Heart left ventricle (tissue), 16 donors: ENCODE measurements at regions not wholly inside any gene's neighbourhood (a gene's known extent, or its start where the extent isn't known, plus 50 kb on each side); places are given as distances from the start of the nearest gene placed in this dataset.

Experiments
- ATAC-seq, 4 donors: fragments of 200-7000 bp; cut with Tn5 transposase; one replicate each; pipeline ENCODE4 v1.9.1; 2020 to 2022; ENCODE audit warnings: moderate library complexity in 4 of 4, mild to moderate bottlenecking in 3 of 4, moderate number of reproducible peaks in 1 of 4
- DNase-seq, 5 donors: peaks; one replicate each; pipeline ENCODE4 v3.0.0-alpha.2; 2020
- H3K27ac ChIP-seq, 12 donors: fragments of 200-600 bp; sonication (generic) in 4 of 12; one replicate each; pipeline versions ENCODE4 v1.5.0 to v1.8.0; 2016 to 2022; ENCODE audit warnings: mild to moderate bottlenecking in 2 of 12
- H3K27me3 ChIP-seq, 9 donors: fragments of 200-600 bp; sonication (generic) in 2 of 9; one replicate each; pipeline versions ENCODE4 v1.5.1 to v1.8.0; 2016 to 2022; ENCODE audit warnings: mild to moderate bottlenecking in 3 of 9
- H3K36me3 ChIP-seq, 9 donors: fragments of 200-600 bp; sonication (generic) in 2 of 9; one replicate each; pipeline versions ENCODE4 v1.5.0 to v1.8.0; 2018 to 2022; ENCODE audit warnings: mild to moderate bottlenecking in 2 of 9
- H3K4me1 ChIP-seq, 12 donors: fragments of 200-600 bp; sonication (generic) in 4 of 12; one replicate each; pipeline versions ENCODE4 v1.5.0 to v1.8.0; 2016 to 2022; ENCODE audit warnings: mild to moderate bottlenecking in 3 of 12
- H3K4me3 ChIP-seq, 12 donors: fragments of 200-600 bp; sonication (generic) in 4 of 12; one replicate each; pipeline versions ENCODE4 v1.5.0 to v1.8.0; 2017 to 2022; ENCODE audit warnings: mild to moderate bottlenecking in 9 of 12, moderate library complexity in 4 of 12
- H3K9me3 ChIP-seq, 12 donors: fragments of 200-600 bp; sonication (generic) in 4 of 12; one replicate each; pipeline versions ENCODE4 v1.5.0 to v1.8.0; 2016 to 2022; ENCODE audit warnings: mild to moderate bottlenecking in 1 of 12
- CTCF ChIP-seq, 12 donors: fragments of 200-600 bp; sonication (generic) in 4 of 12; IDR thresholded peaks; one replicate each; pipeline versions ENCODE4 v1.5.0 to v1.8.0; 2018 to 2022; ENCODE audit warnings: antibody characterized with exemption in 12 of 12, mild to moderate bottlenecking in 5 of 12
- POLR2A ChIP-seq, 2 donors: fragments of 450-650 bp; IDR thresholded peaks; one replicate each; pipeline ENCODE4 v1.6.1; 2017; ENCODE audit warnings: antibody characterized with exemption in 2 of 2, mild to moderate bottlenecking in 2 of 2, moderate library complexity in 2 of 2
- WGBS, 4 donors: extraction: QIAGEN DNeasy Blood & Tissue Kit in 2 of 4; methylation state at CpG; one replicate each; pipeline versions ENCODE4 v1.1.5 to v1.1.7; 2013 to 2018; 5-methylcytosine and 5-hydroxymethylcytosine counted together
- intact Hi-C, 10 donors: fragments of 100-400 bp; cut with DNase I; formaldehyde crosslinking; loops; one replicate each; pipeline versions ENCODE4 v1.11.1 to v1.14.2; 2022
- donor health status: ischemic (EF 13 %, LVEDD 7.1; RV severe dilation, severe dysfunction).
- donor health status: healthy with polysubstance abuse.
- donor health status: DM: no; HTN: yes; CAD: no.
- donor health status: DM: no; HTN: no; CAD: no.
- donor health status: ischemic (EF 25% LVEDD 6.9; RV normal size, moderate dysfunction).
- donor health status: ischemic (EF 25% LVEDD 5.7; RV mildly dilated, moderate dysfunction).
- donor health status: healthy.
- donor health status: DM: yes; HTN: yes; CAD: no.
- donor health status: ischemic (EF 35%, LVEDD 5.7; RV mildly dilated, moderate dysfunction).
- donor health status: nonischemic (EF 11% LVEDD 7.7; RV severe dilation, severe dysfunction).
- donor health status: DM: yes; HTN: yes; CAD: no.
- donor health status: PGD.
- donor health status: ischemic (EF 29% LVEDD 5.4; RV normal size, mild dysfunction).
- donor health status: nonischemic (EF 23%, LVEDD 6.1; RV moderate dilation, normal function).

GRCh38 chr3:93746-94145 lies 102.8 kb upstream of the CHL1 start:
- no peaks in the 10 kb centered on the region for H3K27me3 ChIP-seq
- ATAC-seq (no peak), DNase-seq (no peak)
- H3K27ac ChIP-seq = no peak overlapping the region
- 79 to 86% (median 82%) methylated on average over 7 of the region's 7 CpGs for WGBS, 4 donors
- no peak for TF ChIP-seq CTCF (IDR thresholded peaks at IDR 0.05)
- TF ChIP-seq POLR2A (IDR thresholded peaks at IDR 0.05) = no peak
- no peaks in the 10 kb centered on the region for H3K4me1 ChIP-seq
- no peaks in the 10 kb centered on the region for H3K9me3 ChIP-seq
- H3K36me3 ChIP-seq = no peaks in the 10 kb centered on the region
- H3K4me3 ChIP-seq = no peak overlapping the region
- intact Hi-C loops = no loop called here

GRCh38 chr3:96259-96658 lies 100.3 kb upstream of the CHL1 start:
- H3K4me1 ChIP-seq = no peaks in the 10 kb centered on the region
- no peaks in the 10 kb centered on the region for H3K36me3 ChIP-seq
- H3K9me3 ChIP-seq = no peaks in the 10 kb centered on the region
- WGBS, 4 donors = 68 to 78% (median 76%) methylated on average over 4 of the region's 4 CpGs
- DNase-seq (no peak), ATAC-seq (no peak)
- no peak overlapping the region for H3K4me3 ChIP-seq
- H3K27me3 ChIP-seq = no peaks in the 10 kb centered on the region
- no peak overlapping the region for H3K27ac ChIP-seq
- TF ChIP-seq POLR2A (IDR thresholded peaks at IDR 0.05) (no peak), CTCF (IDR thresholded peaks at IDR 0.05) (no peak)
- intact Hi-C loops = no loop called here

- H3K36me3 ChIP-seq = no peaks in the 10 kb centered on the region
- no peaks in the 10 kb centered on the region for H3K27me3 ChIP-seq
- no peaks in the 10 kb centered on the region for H3K9me3 ChIP-seq
- no peak overlapping the region for H3K4me3 ChIP-seq
- no peak for ATAC-seq
- DNase-seq = no peak
- WGBS, 4 donors = 65 to 70% (median 68%) methylated on average over 8 of the region's 8 CpGs
- no peaks in the 10 kb centered on the region for H3K4me1 ChIP-seq
- H3K27ac ChIP-seq = no peak overlapping the region
- intact Hi-C loops = no loop called here
- TF ChIP-seq CTCF (IDR thresholded peaks at IDR 0.05) = no peak
- no peak for TF ChIP-seq POLR2A (IDR thresholded peaks at IDR 0.05)
Measured at GRCh38 chr3:97417-98258, 98.9 kb upstream of the CHL1 start.

GRCh38 chr3:98259-98654 lies 98.3 kb upstream of the CHL1 start:
- no peaks in the 10 kb centered on the region for H3K27me3 ChIP-seq
- no peaks in the 10 kb centered on the region for H3K36me3 ChIP-seq
- intact Hi-C loops = no loop called here
- ATAC-seq (no peak), DNase-seq (no peak)
- WGBS, 4 donors = 56 to 64% (median 59%) methylated on average over 5 of the region's 5 CpGs
- no peak overlapping the region for H3K4me3 ChIP-seq
- H3K27ac ChIP-seq = no peak overlapping the region
- TF ChIP-seq CTCF (IDR thresholded peaks at IDR 0.05) = no peak
- TF ChIP-seq POLR2A (IDR thresholded peaks at IDR 0.05) = no peak
- no peaks in the 10 kb centered on the region for H3K4me1 ChIP-seq
- H3K9me3 ChIP-seq = no peaks in the 10 kb centered on the region
